ENCODE measurements at regions not wholly inside any gene's neighbourhood (a gene's known extent, or its start where the extent isn't known, plus 50 kb on each side); places are given as distances from the start of the nearest gene placed in this dataset.

GRCh38 chr1:55289614-55290013, 74.5 kb upstream of the USP24 start:
- no peak for DNase-seq

- DNase-seq: no peak
These were observed 73.9 kb upstream of the USP24 start for GRCh38 chr1:55289042-55289441.

- DNase-seq: no peak
These were observed 73.1 kb upstream of the USP24 start for GRCh38 chr1:55288245-55288644.

- no peak for DNase-seq
These were observed 72.6 kb upstream of the USP24 start for GRCh38 chr1:55287723-55288122.

GRCh38 chr1:55286856-55287602, 71.9 kb upstream of the USP24 start:
- DNase-seq: no peak

GRCh38 chr1:55285834-55286233, 70.7 kb upstream of the USP24 start:
- DNase-seq: no peak

GRCh38 chr1:55284856-55285255, 69.7 kb upstream of the USP24 start:
- peak in 17 of 56 donors; percentile 1 to 46 (median 10) for DNase-seq

- no peak for DNase-seq
These were observed 66.9 kb upstream of the USP24 start for GRCh38 chr1:55282058-55282457.

- DNase-seq: no peak
These were observed 65.6 kb upstream of the USP24 start for GRCh38 chr1:55280731-55281130.

GRCh38 chr1:55279627-55280026, 64.5 kb upstream of the USP24 start:
- no peak for DNase-seq

- DNase-seq: no peak
These were observed 63.2 kb upstream of the USP24 start for GRCh38 chr1:55278378-55278777.

GRCh38 chr1:55277377-55278130, 62.4 kb upstream of the USP24 start:
- peak in 54 of 56 donors; percentile 20 to 88 (median 55) for DNase-seq

GRCh38 chr1:55276671-55277376, 61.7 kb upstream of the USP24 start:
- DNase-seq: peak in 33 of 56 donors; percentile 4 to 69 (median 23)

GRCh38 chr1:55275941-55276341, 60.8 kb upstream of the USP24 start:
- no peak for DNase-seq

- DNase-seq: peak in 48 of 56 donors; percentile 10 to 77 (median 44)
These were observed 60.1 kb upstream of the USP24 start for GRCh38 chr1:55275151-55275748.

GRCh38 chr1:55272994-55273393, 57.8 kb upstream of the USP24 start:
- no peak for DNase-seq
